GM12878 (cell line): ENCODE measurements at regions not wholly inside any gene's neighbourhood (a gene's known extent, or its start where the extent isn't known, plus 50 kb on each side); places are given as distances from the start of the nearest gene placed in this dataset.

Experiments
- ATAC-seq: fragments of 200-7000 bp; cut with Tn5 transposase; 3 replicates; pipeline ENCODE4 v1.9.1; 2020; ENCODE audit warnings: mild to moderate bottlenecking, moderate library complexity
- BruUV-seq: library from RNA; stranded (reverse); fragments of 400-500 nt; replicated peaks from 2 replicates; lab custom pipeline; 2021; lab: Mats Ljungman, UMichigan
- CTCF ChIA-PET: fragments of 300-600 bp; sonication (Branson Sonifier 250); formaldehyde crosslinking; extraction: SDS; loops from one replicate; lab custom pipeline; 2021; ENCODE audit warnings: inconsistent platforms; lab: Yijun Ruan, JAX
- POLR2A ChIA-PET: fragments of 350-600 bp; formaldehyde crosslinking; extraction: SDS; loops from one replicate; lab custom pipeline; 2021; ENCODE audit warnings: inconsistent platforms; lab: Charles Lee
- RAD21 ChIA-PET: fragments of 300-600 bp; sonication (Branson Sonifier 250); formaldehyde crosslinking; loops from one replicate; lab custom pipeline; 2023; ENCODE audit warnings: antibody characterized with exemption; ENCODE audit not compliant: unreplicated experiment; lab: Charles Lee
- SMC1A ChIA-PET: fragments of 300-600 bp; sonication (Branson Sonifier 250); formaldehyde crosslinking; loops from one replicate; lab custom pipeline; 2023; ENCODE audit not compliant: unreplicated experiment, uncharacterized antibody; lab: Charles Lee
- DNase-seq: peaks from one replicate; pipeline ENCODE4 v3.0.0-alpha.2; 2011; ENCODE audit warnings: low read depth, low spot score
- FAIRE-seq: peaks from 3 replicates; lab custom pipeline; 2011; peaks lifted over from hg19 to GRCh38; lab: Jason Lieb, UNC
- H2AFZ ChIP-seq: 2 replicates; pipeline ENCODE4 v1.6.0; 2011; ENCODE audit warnings: low read depth, low read length, control low read depth; ENCODE audit not compliant: control insufficient read depth
- H3K27ac ChIP-seq: 2 replicates; pipeline ENCODE4 v1.5.1; 2011; ENCODE audit warnings: control low read depth; ENCODE audit not compliant: control insufficient read depth, insufficient read depth
- H3K27me3 ChIP-seq, 2 experiments: replicated peaks in 1 of 2; 2 replicates each; pipeline versions ENCODE4 v1.6.0 to v1.6.1; 2011; ENCODE audit warnings: low read length in 1 of 2; ENCODE audit not compliant: control insufficient read depth in 2 of 2, insufficient read depth in 2 of 2
- H3K36me3 ChIP-seq, 2 experiments: 2 replicates each; pipeline ENCODE4 v1.5.1; 2011; ENCODE audit warnings: low read length in 1 of 2; ENCODE audit not compliant: control insufficient read depth in 2 of 2, insufficient read depth in 2 of 2
- H3K4me1 ChIP-seq: 2 replicates; pipeline ENCODE4 v1.6.1; 2011; ENCODE audit warnings: mild to moderate bottlenecking, low read length, moderate library complexity, mixed read lengths; ENCODE audit not compliant: control insufficient read depth, insufficient read depth
- H3K4me2 ChIP-seq: 2 replicates; pipeline ENCODE4 v1.6.0; 2011; ENCODE audit warnings: control low read depth; ENCODE audit not compliant: control insufficient read depth, insufficient read depth
- H3K4me3 ChIP-seq: fragments of 200-600 bp; sonication (generic); 2 replicates; pipeline ENCODE4 v1.5.1; 2016
- H3K79me2 ChIP-seq: 2 replicates; pipeline ENCODE4 v1.6.0; 2011; ENCODE audit warnings: low read length; ENCODE audit not compliant: control insufficient read depth, insufficient read depth
- H3K9ac ChIP-seq: 2 replicates; pipeline ENCODE4 v1.8.0; 2011; ENCODE audit warnings: low read length, control low read depth, mixed read lengths; ENCODE audit not compliant: control insufficient read depth, insufficient read depth
- H3K9me3 ChIP-seq: replicated peaks from 3 replicates; pipeline ENCODE4 v1.5.1; 2011; ENCODE audit warnings: mild to moderate bottlenecking, low read length; ENCODE audit not compliant: control insufficient read depth, insufficient read depth
- H4K20me1 ChIP-seq: 2 replicates; pipeline ENCODE4 v1.6.0; 2011; ENCODE audit not compliant: control insufficient read depth, insufficient read depth
- ASH2L ChIP-seq: fragments of 300-600, 200-600 bp; sonication (generic); IDR thresholded peaks from 2 replicates; pipeline ENCODE4 v1.6.1; 2017; ENCODE audit warnings: low read depth, mild to moderate bottlenecking, borderline replicate concordance
- KAT2A ChIP-seq: conservative IDR thresholded peaks from 2 replicates; pipeline ENCODE4 v1.6.1; 2011; ENCODE audit warnings: low read depth, low read length; ENCODE audit not compliant: control insufficient read depth
- LARP7 ChIP-seq: fragments of 450-650 bp; IDR thresholded peaks from 2 replicates; pipeline ENCODE4 v1.6.1; 2017; ENCODE audit warnings: mild to moderate bottlenecking
- MXI1 ChIP-seq: fragments of 150-350 bp; IDR thresholded peaks from 2 replicates; pipeline ENCODE4 v1.6.1; 2011; ENCODE audit warnings: low read depth, mild to moderate bottlenecking, inconsistent platforms, low read length, improper control_type of control experiment
- TBL1XR1 ChIP-seq: IDR thresholded peaks from 2 replicates; pipeline ENCODE4 v1.6.1; 2012; ENCODE audit warnings: low read depth, low read length, improper control_type of control experiment
- TCF12 ChIP-seq: IDR thresholded peaks from 2 replicates; pipeline ENCODE4 v1.6.1; 2011; ENCODE audit warnings: low read depth, mild to moderate bottlenecking, low read length
- ZNF274 ChIP-seq: IDR thresholded peaks from one replicate; pipeline ENCODE4 v1.8.0; 2011; ENCODE audit not compliant: insufficient read length, insufficient read depth
- in situ Hi-C: fragments of 300-500 bp; cut with MboI; formaldehyde crosslinking; loops from 9 replicates; pipeline ENCODE4 v1.14.3; 2018; ENCODE audit warnings: mixed read lengths
- intact Hi-C: fragments of 100-400 bp; cut with micrococcal nuclease; formaldehyde crosslinking; loops from one replicate; pipeline ENCODE4 v1.14.2; 2022; ENCODE audit not compliant: unreplicated experiment
- TF ChIP-seq, protein P1 (sequence below): fragments of 450-650 bp; IDR thresholded peaks from 2 replicates; pipeline ENCODE4 v1.6.1; 2017; ENCODE audit warnings: mild to moderate bottlenecking, moderate library complexity
- TF ChIP-seq, protein P2 (sequence below): fragments of 450-650 bp; IDR thresholded peaks from 2 replicates; pipeline ENCODE4 v1.6.1; 2017; ENCODE audit warnings: mild to moderate bottlenecking, low read depth, inconsistent platforms; ENCODE audit not compliant: poor library complexity, severe bottlenecking

DNA sequence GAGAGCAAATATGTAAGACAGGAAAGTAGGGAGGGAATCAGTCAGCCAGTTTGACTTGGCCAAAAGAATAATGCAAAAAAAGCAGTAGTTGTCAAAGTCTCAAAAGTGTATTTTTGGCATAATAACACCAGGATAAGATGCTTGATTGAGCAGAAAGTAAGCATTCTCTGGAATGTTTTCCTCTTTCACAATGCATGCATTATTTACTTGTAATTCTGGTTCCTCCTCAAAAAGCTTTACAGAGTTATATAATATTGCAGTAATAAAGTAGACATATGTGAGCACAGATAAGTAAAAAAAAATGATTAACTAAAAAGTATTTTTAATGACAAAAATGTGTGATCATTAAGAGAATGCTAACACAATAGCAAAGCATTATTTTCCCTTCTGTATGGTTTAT, 285.9 kb upstream of the BCHE start:
- POLR2A ChIA-PET: no interaction called here
- intact Hi-C loops: no loop called here
- BruUV-seq: no TSS peak
- Histone ChIP-seq H3K27ac (no peak overlapping the region), H3K4me3 (no peak overlapping the region), H3K36me3 (no peaks in the 10 kb centered on the region), H2AFZ (no peak overlapping the region), H3K79me2 (no peaks in the 10 kb centered on the region), H3K9ac (no peak overlapping the region), H3K4me2 (no peak overlapping the region), H4K20me1 (no peaks in the 10 kb centered on the region), H3K9me3 (no peaks in the 10 kb centered on the region), H3K4me1 (no peaks in the 10 kb centered on the region)
- FAIRE-seq (no peak), ATAC-seq (no peak)
- CTCF ChIA-PET: no interaction called here
- RAD21 ChIA-PET: no interaction called here
- TF ChIP-seq MXI1: no peak
- TF ChIP-seq KAT2A: no peak
- TF ChIP-seq, protein P1, sequence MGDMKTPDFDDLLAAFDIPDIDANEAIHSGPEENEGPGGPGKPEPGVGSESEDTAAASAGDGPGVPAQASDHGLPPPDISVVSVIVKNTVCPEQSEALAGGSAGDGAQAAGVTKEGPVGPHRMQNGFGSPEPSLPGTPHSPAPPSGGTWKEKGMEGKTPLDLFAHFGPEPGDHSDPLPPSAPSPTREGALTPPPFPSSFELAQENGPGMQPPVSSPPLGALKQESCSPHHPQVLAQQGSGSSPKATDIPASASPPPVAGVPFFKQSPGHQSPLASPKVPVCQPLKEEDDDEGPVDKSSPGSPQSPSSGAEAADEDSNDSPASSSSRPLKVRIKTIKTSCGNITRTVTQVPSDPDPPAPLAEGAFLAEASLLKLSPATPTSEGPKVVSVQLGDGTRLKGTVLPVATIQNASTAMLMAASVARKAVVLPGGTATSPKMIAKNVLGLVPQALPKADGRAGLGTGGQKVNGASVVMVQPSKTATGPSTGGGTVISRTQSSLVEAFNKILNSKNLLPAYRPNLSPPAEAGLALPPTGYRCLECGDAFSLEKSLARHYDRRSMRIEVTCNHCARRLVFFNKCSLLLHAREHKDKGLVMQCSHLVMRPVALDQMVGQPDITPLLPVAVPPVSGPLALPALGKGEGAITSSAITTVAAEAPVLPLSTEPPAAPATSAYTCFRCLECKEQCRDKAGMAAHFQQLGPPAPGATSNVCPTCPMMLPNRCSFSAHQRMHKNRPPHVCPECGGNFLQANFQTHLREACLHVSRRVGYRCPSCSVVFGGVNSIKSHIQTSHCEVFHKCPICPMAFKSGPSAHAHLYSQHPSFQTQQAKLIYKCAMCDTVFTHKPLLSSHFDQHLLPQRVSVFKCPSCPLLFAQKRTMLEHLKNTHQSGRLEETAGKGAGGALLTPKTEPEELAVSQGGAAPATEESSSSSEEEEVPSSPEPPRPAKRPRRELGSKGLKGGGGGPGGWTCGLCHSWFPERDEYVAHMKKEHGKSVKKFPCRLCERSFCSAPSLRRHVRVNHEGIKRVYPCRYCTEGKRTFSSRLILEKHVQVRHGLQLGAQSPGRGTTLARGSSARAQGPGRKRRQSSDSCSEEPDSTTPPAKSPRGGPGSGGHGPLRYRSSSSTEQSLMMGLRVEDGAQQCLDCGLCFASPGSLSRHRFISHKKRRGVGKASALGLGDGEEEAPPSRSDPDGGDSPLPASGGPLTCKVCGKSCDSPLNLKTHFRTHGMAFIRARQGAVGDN: no peak
- TF ChIP-seq ASH2L: no peak
- TF ChIP-seq LARP7: no peak
- TF ChIP-seq, protein P2, sequence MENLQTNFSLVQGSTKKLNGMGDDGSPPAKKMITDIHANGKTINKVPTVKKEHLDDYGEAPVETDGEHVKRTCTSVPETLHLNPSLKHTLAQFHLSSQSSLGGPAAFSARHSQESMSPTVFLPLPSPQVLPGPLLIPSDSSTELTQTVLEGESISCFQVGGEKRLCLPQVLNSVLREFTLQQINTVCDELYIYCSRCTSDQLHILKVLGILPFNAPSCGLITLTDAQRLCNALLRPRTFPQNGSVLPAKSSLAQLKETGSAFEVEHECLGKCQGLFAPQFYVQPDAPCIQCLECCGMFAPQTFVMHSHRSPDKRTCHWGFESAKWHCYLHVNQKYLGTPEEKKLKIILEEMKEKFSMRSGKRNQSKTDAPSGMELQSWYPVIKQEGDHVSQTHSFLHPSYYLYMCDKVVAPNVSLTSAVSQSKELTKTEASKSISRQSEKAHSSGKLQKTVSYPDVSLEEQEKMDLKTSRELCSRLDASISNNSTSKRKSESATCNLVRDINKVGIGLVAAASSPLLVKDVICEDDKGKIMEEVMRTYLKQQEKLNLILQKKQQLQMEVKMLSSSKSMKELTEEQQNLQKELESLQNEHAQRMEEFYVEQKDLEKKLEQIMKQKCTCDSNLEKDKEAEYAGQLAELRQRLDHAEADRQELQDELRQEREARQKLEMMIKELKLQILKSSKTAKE: no peak
- no peak for TF ChIP-seq TBL1XR1
- TF ChIP-seq TCF12: no peak
- no peak for TF ChIP-seq ZNF274
- TF ChIP-seq, all 136 proteins: peak for 0
- DNase-seq: no peak
- no peaks in the 10 kb centered on the region for H3K27me3 ChIP-seq
- SMC1A ChIA-PET: no interaction called here
- in situ Hi-C loops: no loop called here
